DND-41 (cell line): ENCODE measurements at regions not wholly inside any gene's neighbourhood (a gene's known extent, or its start where the extent isn't known, plus 50 kb on each side); places are given as distances from the start of the nearest gene placed in this dataset.

ENCODE experiments used
- ATAC-seq: fragments of 200-7000 bp; cut with Tn5 transposase; 3 replicates; pipeline ENCODE4 v1.9.1; 2021; ENCODE audit warnings: low read depth; ENCODE audit not compliant: insufficient read depth
- DNase-seq: peaks from one replicate; pipeline ENCODE4 v3.0.0-alpha.2; 2020
- H2AFZ ChIP-seq: 2 replicates; pipeline ENCODE4 v1.6.0; 2012; ENCODE audit warnings: low read depth, low read length
- H3K27ac ChIP-seq: 2 replicates; pipeline ENCODE4 v1.5.1; 2012; ENCODE audit warnings: low read length, inconsistent platforms
- H3K27me3 ChIP-seq: fragments of 200-600 bp; sonication (generic); 2 replicates; pipeline ENCODE4 v1.6.0; 2012; ENCODE audit warnings: low read length, mild to moderate bottlenecking, inconsistent platforms; ENCODE audit not compliant: insufficient read depth, poor library complexity
- H3K36me3 ChIP-seq: 2 replicates; pipeline ENCODE4 v1.5.1; 2012; ENCODE audit warnings: low read length, inconsistent platforms; ENCODE audit not compliant: insufficient read depth
- H3K4me1 ChIP-seq: 2 replicates; pipeline ENCODE4 v1.5.1; 2012; ENCODE audit warnings: mild to moderate bottlenecking, low read length; ENCODE audit not compliant: insufficient read depth
- H3K4me2 ChIP-seq: 2 replicates; pipeline ENCODE4 v1.6.0; 2012; ENCODE audit warnings: mild to moderate bottlenecking, moderate library complexity, low read length, inconsistent platforms; ENCODE audit not compliant: insufficient read depth
- H3K4me3 ChIP-seq, 2 experiments: fragments of 200-600 bp in 1 of 2; shearing (Covaris generic) in 1 of 2; 2 replicates each; pipeline ENCODE4 v1.5.1; 2012 to 2016; ENCODE audit warnings: inconsistent platforms in 2 of 2, low read length in 2 of 2, mild to moderate bottlenecking in 2 of 2, low read depth in 1 of 2, moderate library complexity in 1 of 2
- H3K79me2 ChIP-seq: 2 replicates; pipeline ENCODE4 v1.6.0; 2012; ENCODE audit warnings: low read length, inconsistent platforms; ENCODE audit not compliant: insufficient read depth
- H3K9ac ChIP-seq: 2 replicates; pipeline ENCODE4 v1.6.0; 2012; ENCODE audit warnings: low read depth, mild to moderate bottlenecking, inconsistent platforms, low read length, moderate library complexity
- H3K9me3 ChIP-seq: 2 replicates; pipeline ENCODE4 v1.5.1; 2012; ENCODE audit warnings: low read length, moderate library complexity, mild to moderate bottlenecking, inconsistent platforms; ENCODE audit not compliant: insufficient read depth, severe bottlenecking
- H4K20me1 ChIP-seq: 2 replicates; pipeline ENCODE4 v1.6.0; 2012; ENCODE audit warnings: low read length; ENCODE audit not compliant: insufficient read depth
- EZH2 ChIP-seq: IDR thresholded peaks from 3 replicates; pipeline ENCODE4 v1.6.1; 2012; ENCODE audit warnings: borderline replicate concordance, low read depth, mild to moderate bottlenecking, moderate library complexity, low read length, inconsistent platforms; ENCODE audit not compliant: severe bottlenecking
- TF ChIP-seq, protein P1 (sequence below): IDR thresholded peaks from 2 replicates; pipeline ENCODE4 v1.5.1; 2012; ENCODE audit warnings: borderline replicate concordance, low read length, moderate library complexity, mild to moderate bottlenecking; ENCODE audit not compliant: poor library complexity, severe bottlenecking; ENCODE audit errors: extremely low read depth

DNA sequence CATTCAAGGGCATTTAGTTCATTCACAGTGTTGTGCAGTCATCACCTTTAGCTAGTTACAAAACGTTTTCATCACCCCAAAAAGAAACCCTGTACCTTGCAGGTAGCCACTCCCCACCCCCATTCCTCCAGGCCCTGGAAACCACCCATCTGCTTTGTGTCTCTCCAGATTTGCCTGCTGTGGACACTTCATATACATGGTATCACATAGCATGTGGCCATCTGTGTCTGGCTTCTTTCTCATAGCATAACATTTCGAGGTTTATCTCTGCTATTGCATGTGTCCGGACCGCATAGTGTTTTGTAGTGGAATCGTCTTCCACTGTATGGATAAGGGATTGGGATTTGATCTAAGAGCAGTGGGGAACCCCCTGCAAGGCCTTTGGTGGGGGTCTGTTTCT, 143.1 kb downstream of the AACS start:
- no peaks in the 10 kb centered on the region for H3K9me3 ChIP-seq
- no peaks in the 10 kb centered on the region for H3K79me2 ChIP-seq
- H3K36me3 ChIP-seq = no peaks in the 10 kb centered on the region
- DNase-seq (no peak), ATAC-seq (no peak)
- no peaks in the 10 kb centered on the region for H4K20me1 ChIP-seq
- H3K9ac ChIP-seq = no peak overlapping the region
- H3K4me1 ChIP-seq = no peaks in the 10 kb centered on the region
- H2AFZ ChIP-seq = no peak overlapping the region
- TF ChIP-seq EZH2 = no peak
- TF ChIP-seq, protein P1, sequence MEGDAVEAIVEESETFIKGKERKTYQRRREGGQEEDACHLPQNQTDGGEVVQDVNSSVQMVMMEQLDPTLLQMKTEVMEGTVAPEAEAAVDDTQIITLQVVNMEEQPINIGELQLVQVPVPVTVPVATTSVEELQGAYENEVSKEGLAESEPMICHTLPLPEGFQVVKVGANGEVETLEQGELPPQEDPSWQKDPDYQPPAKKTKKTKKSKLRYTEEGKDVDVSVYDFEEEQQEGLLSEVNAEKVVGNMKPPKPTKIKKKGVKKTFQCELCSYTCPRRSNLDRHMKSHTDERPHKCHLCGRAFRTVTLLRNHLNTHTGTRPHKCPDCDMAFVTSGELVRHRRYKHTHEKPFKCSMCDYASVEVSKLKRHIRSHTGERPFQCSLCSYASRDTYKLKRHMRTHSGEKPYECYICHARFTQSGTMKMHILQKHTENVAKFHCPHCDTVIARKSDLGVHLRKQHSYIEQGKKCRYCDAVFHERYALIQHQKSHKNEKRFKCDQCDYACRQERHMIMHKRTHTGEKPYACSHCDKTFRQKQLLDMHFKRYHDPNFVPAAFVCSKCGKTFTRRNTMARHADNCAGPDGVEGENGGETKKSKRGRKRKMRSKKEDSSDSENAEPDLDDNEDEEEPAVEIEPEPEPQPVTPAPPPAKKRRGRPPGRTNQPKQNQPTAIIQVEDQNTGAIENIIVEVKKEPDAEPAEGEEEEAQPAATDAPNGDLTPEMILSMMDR = no peak
- no peak overlapping the region for H3K4me3 ChIP-seq
- H3K27ac ChIP-seq = no peak overlapping the region
- no peaks in the 10 kb centered on the region for H3K27me3 ChIP-seq
- H3K4me2 ChIP-seq = no peak overlapping the region

DNA sequence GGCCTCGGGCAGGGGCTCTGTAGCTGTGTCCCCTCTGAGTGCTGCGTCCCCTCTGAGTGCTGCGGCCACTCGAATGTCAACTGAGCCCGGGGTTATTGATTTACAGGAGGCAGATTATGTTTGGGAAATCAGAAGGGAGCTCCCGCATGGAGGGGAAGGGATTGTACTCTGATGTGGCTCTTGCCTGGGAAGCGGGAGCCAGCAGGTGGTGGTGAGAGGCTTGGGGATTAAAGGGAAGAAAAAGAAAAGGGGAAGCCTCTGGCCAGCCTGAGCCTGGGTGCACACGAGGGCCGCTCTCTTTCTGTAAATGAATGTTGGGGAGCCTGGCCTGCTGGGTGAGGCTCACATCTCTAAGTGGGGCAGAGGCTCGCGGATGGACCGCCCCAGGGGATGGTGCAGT, 143.7 kb downstream of the AACS start:
- Histone ChIP-seq H3K4me3 (no peak overlapping the region), H3K27ac (no peak overlapping the region), H3K9me3 (no peaks in the 10 kb centered on the region), H3K27me3 (no peaks in the 10 kb centered on the region), H3K9ac (no peak overlapping the region), H3K4me1 (no peaks in the 10 kb centered on the region), H3K36me3 (no peaks in the 10 kb centered on the region), H3K4me2 (no peak overlapping the region), H4K20me1 (no peaks in the 10 kb centered on the region), H2AFZ (no peak overlapping the region), H3K79me2 (no peaks in the 10 kb centered on the region)
- ATAC-seq (no peak), DNase-seq (no peak)
- TF ChIP-seq EZH2 = no peak

DNA sequence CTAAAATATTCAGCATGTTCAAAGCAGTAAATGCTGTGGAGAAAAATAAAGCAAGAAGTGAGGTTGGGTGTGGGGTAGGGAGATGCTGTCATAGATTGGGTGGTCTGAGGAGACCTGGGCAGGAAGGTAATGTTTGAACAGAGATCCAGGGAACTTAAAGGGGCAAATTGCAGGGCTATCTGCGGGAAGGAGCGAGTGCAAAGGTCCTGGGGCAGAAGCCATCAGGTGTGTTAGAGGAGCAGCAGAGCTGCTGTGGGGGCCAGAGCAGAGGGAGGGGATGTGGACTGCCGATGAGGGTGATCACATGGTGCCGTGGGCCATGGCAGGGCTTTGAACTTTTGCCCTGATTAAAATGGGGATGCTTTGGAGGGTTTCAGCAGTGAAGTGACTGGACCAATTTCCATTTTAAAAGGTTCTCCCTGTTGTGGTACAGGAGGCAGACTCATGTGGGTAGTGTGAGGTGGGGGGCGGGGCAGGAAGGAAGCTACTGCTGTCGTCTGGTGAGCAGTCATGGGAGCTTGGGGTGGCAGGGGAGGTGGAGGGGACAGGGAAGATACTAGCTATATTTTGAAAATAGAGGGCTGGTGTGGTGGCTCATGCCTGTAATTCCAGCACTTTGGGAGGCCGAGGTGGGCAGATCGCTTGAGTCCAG, 145.0 kb downstream of the AACS start:
- no peak overlapping the region for H3K4me3 ChIP-seq
- no peak overlapping the region for H3K9ac ChIP-seq
- H3K4me1 ChIP-seq = no peaks in the 10 kb centered on the region
- no peaks in the 10 kb centered on the region for H3K27me3 ChIP-seq
- no peak overlapping the region for H3K4me2 ChIP-seq
- no peak overlapping the region for H2AFZ ChIP-seq
- peak; percentile 84 for ATAC-seq
- H4K20me1 ChIP-seq = no peaks in the 10 kb centered on the region
- no peaks in the 10 kb centered on the region for H3K9me3 ChIP-seq
- H3K79me2 ChIP-seq = no peaks in the 10 kb centered on the region
- no peak for TF ChIP-seq EZH2
- TF ChIP-seq, protein P1 = no peak
- no peaks in the 10 kb centered on the region for H3K36me3 ChIP-seq
- no peak overlapping the region for H3K27ac ChIP-seq
- peak; percentile 54 for DNase-seq

DNA sequence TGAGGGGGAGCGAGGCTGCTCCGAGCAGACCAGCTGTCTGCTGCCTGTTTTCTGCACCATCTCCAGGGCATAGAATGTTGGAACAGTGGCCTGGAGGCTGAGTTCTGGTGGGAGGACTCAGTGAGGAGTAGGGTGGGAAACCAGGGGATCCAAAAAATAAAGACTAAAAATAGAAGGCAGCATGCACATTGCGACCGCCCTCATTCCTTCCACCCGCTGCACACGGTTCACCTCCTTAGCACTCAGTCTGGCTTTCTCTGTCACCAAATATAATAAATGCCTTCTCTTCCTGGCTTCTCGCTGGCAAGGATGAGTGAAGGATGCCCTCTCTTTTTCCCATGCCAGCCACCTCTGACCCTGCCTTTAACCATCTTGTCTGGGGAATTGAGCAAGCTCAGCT, 146.2 kb downstream of the AACS start:
- Histone ChIP-seq H3K27me3 (no peaks in the 10 kb centered on the region), H2AFZ (no peak overlapping the region), H3K27ac (no peak overlapping the region), H4K20me1 (no peaks in the 10 kb centered on the region), H3K36me3 (no peaks in the 10 kb centered on the region), H3K79me2 (no peaks in the 10 kb centered on the region), H3K4me1 (no peaks in the 10 kb centered on the region), H3K9me3 (no peaks in the 10 kb centered on the region), H3K4me2 (no peak overlapping the region), H3K9ac (no peak overlapping the region), H3K4me3 (no peak overlapping the region)
- DNase-seq (no peak), ATAC-seq (no peak)
- TF ChIP-seq, protein P1 = no peak
- no peak for TF ChIP-seq EZH2
